GM04504 (cell line): ENCODE measurements at regions not wholly inside any gene's neighbourhood (a gene's known extent, or its start where the extent isn't known, plus 50 kb on each side); places are given as distances from the start of the nearest gene placed in this dataset.
"Not testable (repeated sequence)": the region's sequence is repeated elsewhere in the genome, so short reads cannot be mapped to it uniquely, and the experiment has no call there.

Source experiments
- DNase-seq: peaks from one replicate; pipeline ENCODE4 v3.0.0-alpha.2; 2012; ENCODE audit warnings: low read depth

DNA sequence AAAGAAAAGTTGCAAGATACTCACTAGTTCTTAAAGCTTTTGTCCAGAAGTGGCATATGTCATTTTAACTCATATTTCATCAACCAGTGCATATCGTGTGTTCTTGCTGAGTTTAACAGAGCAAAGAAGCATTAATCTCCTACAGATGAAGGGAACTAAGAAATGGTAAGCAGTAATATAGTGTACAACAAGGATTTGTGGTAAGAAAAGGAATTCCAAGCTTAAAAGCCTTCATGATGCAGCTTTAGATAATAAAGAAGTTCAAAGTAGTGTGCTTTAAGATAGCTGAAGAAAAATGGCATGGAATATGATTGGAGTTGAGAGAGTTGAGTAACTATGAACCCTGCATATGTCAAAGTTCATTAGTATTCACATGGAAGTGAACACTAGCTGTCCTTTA is 649.8 kb upstream of the FSHR start:
- no peak for DNase-seq

DNA sequence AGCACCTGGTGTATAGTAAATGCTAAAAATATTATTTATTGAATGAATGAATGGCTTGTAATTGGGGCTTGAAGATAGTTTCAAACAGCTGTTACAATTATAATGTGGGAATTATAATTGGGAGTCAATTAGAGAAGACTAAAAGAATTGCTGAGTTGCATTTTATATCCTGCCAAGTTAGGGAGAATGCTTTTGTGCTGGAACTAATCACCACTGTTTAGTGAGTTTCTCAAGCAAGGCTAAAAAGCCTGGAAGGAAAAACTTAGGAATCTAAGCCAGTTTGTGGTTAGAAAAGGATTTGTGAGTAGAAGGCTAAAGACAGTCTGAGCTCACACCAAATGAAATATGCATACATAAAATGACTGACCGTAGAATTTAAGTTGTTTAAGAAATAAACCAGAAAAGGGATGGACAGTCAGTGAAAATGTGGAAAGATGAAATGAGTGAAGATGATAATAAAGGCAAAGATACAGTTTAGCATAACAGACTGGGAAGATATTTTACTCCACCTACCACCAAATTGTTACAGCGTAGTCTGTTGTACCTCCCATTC is 647.7 kb upstream of the FSHR start:
- DNase-seq = no peak

DNA sequence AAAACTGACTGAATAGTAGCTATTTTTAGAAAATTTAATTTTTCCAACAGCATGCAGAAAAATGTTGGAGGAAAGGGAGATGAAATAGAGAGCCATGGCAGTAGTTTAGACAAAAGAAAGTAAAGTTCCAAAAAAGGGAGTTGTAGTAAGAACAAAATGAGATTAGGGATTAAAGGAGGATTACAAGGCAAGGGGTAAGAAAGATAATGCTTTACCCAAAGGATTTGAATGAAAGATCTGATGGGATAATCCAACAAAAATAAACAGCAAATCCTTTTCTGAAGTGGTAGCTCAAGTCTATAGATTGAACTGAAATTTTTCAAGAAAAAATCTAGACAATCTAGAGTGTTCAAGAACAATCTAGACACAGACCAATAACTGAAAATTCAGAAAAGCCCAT is 644.3 kb upstream of the FSHR start:
- no peak for DNase-seq

- no peak for DNase-seq
Observed at GRCh38 chr2:49796266-49796665, 642.0 kb upstream of the FSHR start.

GRCh38 chr2:49794396-49794795 is 640.1 kb upstream of the FSHR start:
- DNase-seq = no peak

- no peak for DNase-seq
Observed at GRCh38 chr2:49788300-49788699, 634.0 kb upstream of the FSHR start.

- DNase-seq = no peak
Observed at GRCh38 chr2:49780949-49781348, 626.6 kb upstream of the FSHR start.

DNA sequence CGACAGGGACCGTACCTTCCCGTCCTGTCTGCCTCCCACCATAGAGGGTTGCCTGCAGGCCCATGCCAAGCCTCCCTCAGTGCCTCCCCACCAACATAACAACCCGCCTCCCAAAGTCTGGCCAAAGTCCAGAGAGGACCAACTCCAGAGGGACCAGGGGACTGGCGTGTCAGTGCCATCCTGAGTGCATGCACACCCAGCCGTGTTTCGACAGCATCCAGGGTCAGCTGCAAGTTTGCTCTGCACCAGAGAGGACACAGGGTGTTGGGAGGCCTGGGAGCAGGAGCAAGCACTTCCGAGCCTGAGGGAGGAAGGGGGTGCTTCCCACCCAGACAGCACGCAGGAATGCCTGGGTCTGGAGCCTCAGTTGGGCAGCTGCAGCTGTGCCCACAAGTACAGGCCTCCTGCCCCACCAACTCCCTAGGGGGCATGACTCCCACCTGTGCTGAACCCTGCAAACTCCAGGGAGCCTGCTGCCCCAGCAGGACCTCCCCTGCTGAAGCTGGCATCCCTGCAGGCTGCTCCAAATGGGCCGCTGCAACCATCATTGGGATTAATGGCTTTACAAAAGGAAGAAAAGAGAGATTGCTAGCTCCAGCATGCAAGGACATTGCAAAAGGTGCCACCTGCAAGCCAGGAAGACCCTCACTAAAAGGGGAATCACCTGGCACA is 618.1 kb upstream of the FSHR start:
- no peak for DNase-seq

DNA sequence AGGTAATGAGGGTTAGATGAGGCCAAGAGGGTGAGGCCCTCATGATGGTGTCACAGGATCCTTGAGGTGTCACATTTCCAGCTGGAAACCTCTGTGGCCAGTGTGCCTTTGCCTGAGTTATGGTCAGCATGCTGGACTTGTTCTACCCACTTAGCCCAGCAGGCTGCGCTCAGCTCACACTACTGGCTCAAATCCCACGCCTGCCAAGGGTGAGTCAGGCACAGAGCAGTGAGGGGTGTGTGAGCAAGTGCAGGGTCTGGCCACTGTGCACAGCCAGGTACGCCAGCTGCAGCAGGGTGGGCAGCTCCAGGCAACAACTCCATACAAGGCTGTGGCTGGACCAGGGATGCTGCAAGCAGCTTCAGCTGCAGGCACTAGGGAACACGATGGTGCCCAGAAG is 616.6 kb upstream of the FSHR start:
- no peak for DNase-seq

DNA sequence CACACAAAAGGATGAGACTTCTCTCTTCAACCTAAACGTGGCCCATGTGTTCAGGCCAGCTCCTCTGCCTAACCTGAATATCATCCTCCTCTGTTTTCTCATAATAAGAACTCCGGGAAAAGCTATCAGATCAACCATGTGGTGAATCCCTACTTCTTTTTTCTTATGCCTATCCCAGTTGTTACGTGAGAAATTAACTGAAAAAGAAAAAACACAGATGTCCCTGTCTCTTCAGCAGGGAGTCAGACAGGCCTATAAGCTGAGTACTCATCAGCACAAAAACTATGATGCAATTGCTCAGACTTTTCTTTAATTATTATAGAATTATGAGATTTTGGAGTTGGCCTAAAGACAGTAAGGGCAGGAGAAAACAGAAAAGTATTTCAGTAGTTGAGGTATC is 613.0 kb upstream of the FSHR start:
- DNase-seq = no peak

- no peak for DNase-seq
Observed at GRCh38 chr2:49755777-49756176, 601.5 kb upstream of the FSHR start.

DNA sequence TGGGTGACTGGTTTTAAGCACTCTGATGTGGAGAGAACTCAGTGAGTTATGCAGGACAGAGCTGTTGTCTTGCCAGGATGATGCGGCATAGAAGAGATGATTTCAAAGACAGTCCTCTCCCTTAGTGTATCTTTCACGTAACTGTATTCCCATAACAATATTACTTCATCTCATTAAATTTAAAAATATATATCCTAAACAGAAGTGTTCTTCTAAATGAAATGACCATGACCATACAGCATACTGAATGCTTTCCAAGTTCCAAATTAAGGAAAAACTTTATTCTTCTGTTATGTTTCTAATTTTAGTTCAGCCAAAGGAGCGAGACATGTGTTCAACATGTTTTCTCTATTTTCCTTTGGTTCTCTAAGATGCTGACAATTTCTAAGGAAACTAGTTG is 600.1 kb upstream of the FSHR start:
- no peak for DNase-seq

DNA sequence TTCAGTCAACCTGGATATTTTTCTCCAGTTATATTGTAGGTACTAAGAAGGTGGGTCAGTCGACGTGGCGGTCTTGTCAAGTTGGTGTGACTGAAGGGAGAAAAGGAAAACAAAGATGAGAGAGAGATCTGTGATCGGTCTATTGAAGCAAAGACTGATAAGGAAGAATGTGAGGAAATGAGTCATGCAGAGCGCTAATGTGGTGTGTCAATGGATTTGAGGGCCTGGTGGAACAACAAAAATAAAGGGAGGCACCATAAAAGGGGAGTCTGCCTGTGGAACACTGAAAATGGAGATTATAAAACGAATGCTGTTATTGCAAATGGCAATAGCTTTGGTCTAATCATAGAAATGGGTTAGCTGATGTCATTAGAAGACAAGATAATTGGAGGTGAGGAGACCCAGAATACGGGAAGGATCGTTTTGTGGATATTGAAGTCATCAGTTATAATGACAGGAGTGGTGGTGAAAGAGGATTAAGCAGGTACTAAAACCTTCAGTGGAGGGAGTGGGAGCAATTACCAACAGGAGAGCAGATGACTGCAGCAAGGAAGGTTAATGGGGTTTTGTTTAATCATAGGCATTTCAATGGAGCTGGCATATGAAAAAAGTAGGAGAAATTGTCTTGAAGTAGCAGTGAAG is 599.1 kb upstream of the FSHR start:
- DNase-seq = no peak

DNA sequence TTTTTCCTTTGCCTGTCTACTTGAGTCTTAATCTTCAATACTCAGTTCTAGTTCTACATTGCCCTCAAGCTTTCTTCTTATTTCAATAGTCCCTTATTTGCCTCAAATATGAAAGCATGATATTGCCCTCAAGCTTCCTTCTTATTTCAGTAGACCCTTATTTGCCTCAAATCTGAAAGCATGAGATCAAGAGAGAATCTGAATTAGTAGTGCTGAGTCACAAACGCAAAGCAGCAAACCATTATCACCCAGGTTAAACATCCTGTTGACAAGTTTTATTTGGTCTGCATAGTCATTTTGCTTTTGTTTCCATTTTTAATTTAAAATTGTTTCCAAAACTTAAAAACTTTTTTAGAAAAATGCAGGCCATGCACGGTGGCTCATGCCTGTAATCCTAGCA is 583.3 kb upstream of the FSHR start:
- DNase-seq = no peak

DNA sequence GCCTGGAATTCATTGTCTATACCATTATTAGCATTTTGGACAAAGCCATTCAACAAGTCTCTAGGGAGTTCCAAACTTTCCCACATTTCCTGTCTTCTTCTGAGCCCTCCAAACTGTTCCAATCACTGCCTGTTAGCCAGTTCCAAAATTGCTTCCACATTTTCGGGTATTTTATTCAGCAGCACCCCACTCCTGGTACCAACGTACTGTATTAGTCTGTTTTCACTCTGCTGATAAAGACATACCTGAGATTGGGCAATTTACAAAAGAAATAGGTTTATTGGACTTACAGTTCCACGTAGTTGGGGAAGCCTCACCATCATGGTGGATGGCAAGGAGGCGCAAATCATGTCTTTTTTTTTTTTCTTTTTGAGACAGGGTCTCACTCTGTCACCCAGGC is 578.6 kb upstream of the FSHR start:
- not testable (repeated sequence) for DNase-seq

DNA sequence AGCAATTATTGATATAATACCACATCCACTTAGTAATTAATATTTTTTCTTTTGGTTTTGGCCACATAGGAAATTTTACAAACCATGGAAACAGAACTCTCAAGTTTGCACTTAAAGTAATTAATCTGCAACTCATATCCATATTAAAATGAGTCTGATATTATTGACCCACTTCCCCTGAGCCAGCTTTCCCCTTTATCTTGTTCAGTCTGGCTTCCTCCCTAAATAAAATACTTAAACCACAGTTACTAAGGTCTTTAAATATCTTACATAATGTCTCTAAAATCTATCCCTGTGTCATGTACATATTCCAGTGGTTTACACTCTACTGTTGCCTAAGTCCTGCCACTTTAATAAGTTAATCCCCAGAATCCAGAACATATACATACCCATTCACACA is 564.9 kb upstream of the FSHR start:
- DNase-seq = no peak

DNA sequence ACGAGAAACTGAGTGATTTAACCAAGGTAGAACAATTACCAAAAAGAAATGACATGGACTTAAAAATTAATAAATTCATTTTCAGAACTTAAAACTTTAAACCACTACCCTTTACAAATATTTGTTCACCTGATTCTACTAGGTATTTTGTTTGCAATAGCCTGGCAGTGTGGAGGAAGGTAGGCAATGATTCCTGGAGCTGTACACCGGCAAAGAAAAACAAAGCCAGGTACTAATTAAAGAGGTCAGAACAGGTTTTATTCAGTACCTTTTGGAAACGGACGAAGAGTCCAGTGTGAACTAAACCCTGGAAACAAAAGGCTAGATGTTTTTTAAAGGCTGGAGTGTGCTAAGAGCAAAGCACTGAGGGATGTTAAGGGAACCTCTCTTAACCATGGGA is 561.3 kb upstream of the FSHR start:
- DNase-seq = no peak

DNA sequence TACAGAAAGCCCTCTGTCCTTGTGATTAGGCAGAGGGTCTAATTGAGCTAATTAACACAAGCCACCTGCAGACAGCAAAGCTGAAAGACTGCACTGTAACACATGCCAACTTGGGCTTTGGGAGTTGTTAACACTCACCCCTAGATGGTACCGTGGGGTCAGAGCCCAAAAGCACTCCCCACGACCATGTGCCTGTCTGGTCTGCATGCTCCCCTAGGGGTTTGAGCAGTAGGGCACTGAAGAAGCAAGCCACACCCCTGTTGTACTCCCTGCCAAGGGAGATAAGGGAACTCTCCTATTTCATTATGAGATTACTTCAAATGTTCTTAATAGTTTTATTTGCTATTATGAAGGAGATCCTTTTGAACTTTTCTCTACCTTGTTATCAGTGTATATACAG is 560.1 kb upstream of the FSHR start:
- DNase-seq = no peak

DNA sequence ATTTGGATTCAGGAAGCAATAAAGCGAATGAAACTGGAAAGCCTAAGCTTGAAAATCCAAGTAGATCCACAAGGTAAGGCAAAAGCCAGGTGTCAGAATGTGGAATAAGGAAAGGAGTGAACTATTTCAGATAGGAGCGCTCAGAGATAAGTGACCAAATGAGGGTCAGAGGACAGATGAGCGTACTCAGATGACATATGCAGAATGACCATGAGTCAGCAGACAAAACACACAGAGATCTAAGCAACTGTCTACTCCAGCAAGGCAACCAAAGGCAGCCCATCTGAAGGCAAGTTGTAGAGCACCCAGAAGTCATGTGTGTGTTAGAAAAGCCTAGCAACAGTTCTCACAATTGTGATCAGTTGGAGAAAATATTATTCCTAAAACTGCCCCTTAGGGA is 548.4 kb upstream of the FSHR start:
- DNase-seq = no peak

- no peak for DNase-seq
Observed at GRCh38 chr2:49693961-49694360, 539.6 kb upstream of the FSHR start.

GRCh38 chr2:49692022-49692421 is 537.7 kb upstream of the FSHR start:
- DNase-seq = not testable (repeated sequence)

DNA sequence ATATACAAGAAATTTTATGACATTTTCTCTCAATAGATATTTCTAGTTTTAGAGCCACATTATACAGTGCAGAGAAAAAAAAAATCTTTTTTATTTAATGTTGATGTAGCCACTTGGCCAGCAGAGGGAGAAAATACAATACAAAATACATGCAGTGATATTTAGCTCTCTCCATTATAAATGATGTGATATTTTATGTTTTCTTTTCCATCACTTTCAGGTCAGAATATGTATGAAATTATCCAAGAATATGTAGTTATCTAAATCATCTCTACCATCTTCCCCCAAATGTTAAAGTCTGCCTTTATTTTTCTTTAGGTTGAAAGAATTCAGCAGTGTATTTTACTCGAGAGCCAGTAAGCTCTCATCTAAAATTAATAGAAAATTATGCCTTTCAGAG is 533.6 kb upstream of the FSHR start:
- DNase-seq = no peak

- DNase-seq = no peak
Observed at GRCh38 chr2:49686897-49687442, 532.7 kb upstream of the FSHR start.

DNA sequence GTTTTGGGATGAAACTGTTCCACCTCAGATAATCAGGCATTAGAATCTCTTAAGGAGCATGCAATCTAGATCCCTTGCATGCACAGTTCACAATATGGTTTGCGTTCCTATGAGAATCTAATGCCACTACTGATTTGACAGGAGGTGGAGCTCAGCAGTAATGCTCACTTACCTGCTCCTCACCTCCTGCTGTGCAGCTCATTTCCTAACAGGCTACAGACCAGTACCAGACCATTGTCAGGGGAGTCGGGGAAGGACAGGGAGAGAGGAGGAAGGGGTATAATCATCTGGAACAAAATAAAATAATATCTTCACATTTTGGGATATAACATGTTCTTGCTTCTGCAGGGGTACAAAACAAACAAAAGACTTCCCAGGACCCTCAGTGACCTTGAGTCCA is 532.0 kb upstream of the FSHR start:
- no peak for DNase-seq
